ENCODE measurements at regions not wholly inside any gene's neighbourhood (a gene's known extent, or its start where the extent isn't known, plus 50 kb on each side); places are given as distances from the start of the nearest gene placed in this dataset.

- H3K4me3 ChIP-seq (ENCODE audit: extremely low read depth in 1 of 4, insufficient read depth in 2 of 4, low read depth in 3 of 4, low read length in 4 of 4) = no peak overlapping the region
- no peak overlapping the region for H3K14ac ChIP-seq (ENCODE audit: insufficient read length)
- no peak overlapping the region for H3K4me2 ChIP-seq (ENCODE audit: insufficient read depth in 1 of 2, low read depth in 2 of 2, low read length in 2 of 2)
- no peak overlapping the region for H4K5ac ChIP-seq (ENCODE audit: insufficient read length, low read depth, low read length)
- no peaks in the 10 kb centered on the region for H3K36me3 ChIP-seq (ENCODE audit: control insufficient read depth in 2 of 4, insufficient read depth in 4 of 4, low read length in 3 of 4)
- ChIA-PET POLR2A (ENCODE audit: partially characterized antibody) (no interaction called here), CTCF (ENCODE audit: partially characterized antibody) (no interaction called here)
- no peak overlapping the region for H4K8ac ChIP-seq (ENCODE audit: extremely low read depth, insufficient read depth, low read length)
- H4K91ac ChIP-seq (replicated peaks; ENCODE audit: insufficient read length, low read length) = no peak overlapping the region
- no peak overlapping the region for H3K27ac ChIP-seq (ENCODE audit: low read depth, low read length)
- DNase-seq (ENCODE audit: low read depth in 1 of 2, low spot score in 2 of 2) = no peak
- no peak overlapping the region for H2BK15ac ChIP-seq (ENCODE audit: low read length)
- FAIRE-seq = no peak
- no peaks in the 10 kb centered on the region for H3K4me1 ChIP-seq (replicated peaks in 1 of 4; ENCODE audit: control insufficient read depth in 3 of 4, insufficient read depth in 4 of 4, low read length in 3 of 4)
- H4K20me1 ChIP-seq (replicated peaks in 1 of 2; ENCODE audit: control insufficient read depth in 1 of 2, insufficient read depth in 2 of 2, low read length in 2 of 2) = no peaks in the 10 kb centered on the region
- H2BK5ac ChIP-seq (ENCODE audit: low read depth, low read length) = no peak overlapping the region
- H3K9me3 ChIP-seq (ENCODE audit: insufficient read depth in 2 of 2, low read depth in 1 of 2, low read length in 1 of 2) = peaks cover 5 to 6% of the 10 kb centered on the region in 2 experiments; a peak in 1 of 4 replicates
- no peak overlapping the region for H2BK12ac ChIP-seq (ENCODE audit: low read depth, low read length)
- H3K79me1 ChIP-seq (ENCODE audit: low read depth, low read length) = no peaks in the 10 kb centered on the region
- TF ChIP-seq GTF2F1 (IDR thresholded peaks at IDR 0.05; ENCODE audit: borderline replicate concordance, low read depth, low read length) (no peak), ZNF274 (IDR thresholded peaks at IDR 0.05; ENCODE audit: borderline replicate concordance, extremely low read depth, low read length) (no peak)
- no peaks in the 10 kb centered on the region for H3K27me3 ChIP-seq (replicated peaks in 1 of 4; ENCODE audit: control insufficient read depth in 3 of 4, extremely low read depth in 1 of 4, insufficient read depth in 3 of 4, low read length in 3 of 4)
- H3K9ac ChIP-seq (replicated peaks in 1 of 4; ENCODE audit: extremely low read depth in 1 of 4, low read depth in 3 of 4, low read length in 3 of 4) = no peak overlapping the region
- no peaks in the 10 kb centered on the region for H3K79me2 ChIP-seq (ENCODE audit: control insufficient read depth in 1 of 2, insufficient read depth in 2 of 2, low read length in 2 of 2)
- no peak overlapping the region for H2AFZ ChIP-seq (ENCODE audit: low read length)
- H3K23me2 ChIP-seq (ENCODE audit: low read depth, low read length) = no peaks in the 10 kb centered on the region
- no peak overlapping the region for H2BK120ac ChIP-seq (replicated peaks; ENCODE audit: low read depth, low read length)
- H3K56ac ChIP-seq (replicated peaks; ENCODE audit: insufficient read length, low read depth, low read length) = no peak overlapping the region
- H2BK20ac ChIP-seq (ENCODE audit: low read length) = no peak overlapping the region
- no peak overlapping the region for H3K4ac ChIP-seq (replicated peaks; ENCODE audit: insufficient read length, low read depth, low read length)
- no peak overlapping the region for H3K18ac ChIP-seq (ENCODE audit: extremely low read depth, low read length)
- H3K23ac ChIP-seq (ENCODE audit: insufficient read length) = no peak overlapping the region
- H2AK5ac ChIP-seq (ENCODE audit: low read depth, low read length) = no peak overlapping the region
These were observed 201.8 kb upstream of the FN1 start for GRCh38 chr2:215637651-215638050.

Data from H1 (cell line).